DLD1 (cell line): ENCODE measurements at regions not wholly inside any gene's neighbourhood (a gene's known extent, or its start where the extent isn't known, plus 50 kb on each side); places are given as distances from the start of the nearest gene placed in this dataset.
"Not testable (repeated sequence)": the region's sequence is repeated elsewhere in the genome, so short reads cannot be mapped to it uniquely, and the experiment has no call there.

Experiments used
- in situ Hi-C: cut with HindIII; loops from 2 replicates; pipeline ENCODE4 v1.10.0; 2017; ENCODE audit warnings: low sequenced_read_pairs

GRCh38 chr5:155827508-155827815 is 499.5 kb upstream of the SGCD start:
- in situ Hi-C loops = not testable (repeated sequence)

- in situ Hi-C loops = no loop called here
Observed at GRCh38 chr5:155827949-155828348, 499.0 kb upstream of the SGCD start.

GRCh38 chr5:155831491-155831890 is 495.5 kb upstream of the SGCD start:
- in situ Hi-C loops = no loop called here

GRCh38 chr5:155833287-155833686 is 493.7 kb upstream of the SGCD start:
- in situ Hi-C loops = no loop called here

- in situ Hi-C loops = no loop called here
Observed at GRCh38 chr5:155834271-155834975, 492.5 kb upstream of the SGCD start.

DNA sequence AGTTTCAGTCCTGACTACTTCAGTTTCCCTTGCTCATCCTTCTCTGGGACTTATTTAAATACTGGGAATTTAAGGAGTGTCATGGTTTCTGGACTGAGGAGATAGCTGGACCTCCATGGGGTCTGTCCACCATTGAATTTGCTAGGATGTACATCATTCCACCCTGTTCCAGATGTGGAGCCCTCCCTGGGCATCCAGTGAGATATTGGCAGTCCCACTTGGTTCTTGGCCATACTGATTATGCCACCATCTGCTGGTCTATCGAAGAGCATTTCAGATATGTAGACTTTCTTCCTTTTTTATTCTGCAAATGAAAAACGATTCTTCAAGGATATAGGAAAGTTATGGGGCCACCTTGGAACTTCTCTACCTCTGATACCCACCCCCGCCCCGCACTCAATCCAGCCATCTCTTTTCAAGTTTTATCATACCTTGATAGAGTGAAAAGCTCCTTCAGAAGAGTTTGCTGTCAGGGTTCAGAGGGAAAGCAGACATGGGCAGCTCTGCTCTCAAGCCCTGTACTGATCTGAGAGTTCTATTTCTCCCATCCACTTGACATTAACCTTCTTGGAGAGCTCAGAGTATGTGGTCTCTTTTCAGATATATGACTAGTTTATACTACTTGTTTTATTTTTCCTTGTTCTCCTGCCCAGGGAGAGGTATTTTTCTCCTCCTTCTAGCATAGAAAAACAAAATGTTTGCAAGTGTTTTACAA is 490.7 kb upstream of the SGCD start:
- in situ Hi-C loops = no loop called here

GRCh38 chr5:155838394-155838793 is 488.6 kb upstream of the SGCD start:
- in situ Hi-C loops = no loop called here

DNA sequence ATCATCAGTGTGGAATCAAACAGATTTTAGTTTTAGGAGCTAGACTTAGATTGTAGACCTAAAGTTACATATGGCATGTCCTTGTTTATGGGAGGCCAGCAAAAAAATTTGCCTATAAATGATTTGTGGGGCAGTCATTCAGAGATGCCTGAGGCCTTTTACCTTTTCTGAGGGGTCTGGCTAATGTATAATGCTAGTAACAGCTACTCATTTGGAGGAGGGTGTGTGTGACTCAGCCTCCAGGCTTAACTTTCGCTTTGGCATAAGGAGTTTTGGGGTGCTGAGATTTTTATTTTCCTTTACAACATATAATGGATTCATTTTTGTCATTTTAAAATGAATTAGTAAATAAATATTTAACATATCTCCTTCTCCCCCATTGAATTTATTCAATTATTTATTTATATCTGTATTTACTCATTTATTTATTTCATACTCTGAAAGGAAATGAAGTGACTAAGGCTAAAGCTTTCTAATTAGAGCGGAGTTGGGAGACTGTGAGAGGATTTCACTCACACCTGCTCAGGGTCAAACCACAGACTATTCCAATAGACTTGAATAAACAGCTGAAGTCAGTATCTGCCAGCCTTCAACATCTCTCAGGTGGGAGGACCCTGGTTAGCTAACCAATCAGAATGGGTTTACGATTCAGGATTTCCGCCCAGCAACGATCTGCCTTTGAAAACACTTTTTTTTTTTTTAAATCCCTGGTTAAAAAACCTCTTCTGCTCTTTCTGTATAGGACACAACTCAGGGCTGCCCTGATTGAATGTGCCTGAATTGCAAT is 487.5 kb upstream of the SGCD start:
- in situ Hi-C loops = no loop called here

DNA sequence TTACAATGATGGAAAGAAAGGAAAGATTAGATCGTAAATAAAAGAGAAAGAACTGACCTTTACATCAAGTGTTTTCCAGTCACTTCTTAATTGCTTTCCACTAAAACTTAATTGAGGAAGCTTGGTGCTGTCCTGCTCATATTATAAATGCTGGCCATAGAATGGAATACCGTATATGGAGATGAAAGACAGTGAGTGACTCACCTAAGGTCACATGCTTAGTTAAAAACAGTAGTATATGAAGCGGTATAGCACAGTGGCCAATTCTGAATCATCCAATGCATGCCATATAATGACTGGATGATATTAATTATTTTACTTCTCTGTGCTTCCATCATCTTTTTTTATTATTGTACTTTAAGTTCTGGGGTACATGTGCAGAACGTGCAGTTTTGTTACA is 482.4 kb upstream of the SGCD start:
- in situ Hi-C loops = no loop called here

- in situ Hi-C loops = no loop called here
Observed at GRCh38 chr5:155850370-155850769, 476.6 kb upstream of the SGCD start.

GRCh38 chr5:155866971-155867370 is 460.0 kb upstream of the SGCD start:
- in situ Hi-C loops = no loop called here

DNA sequence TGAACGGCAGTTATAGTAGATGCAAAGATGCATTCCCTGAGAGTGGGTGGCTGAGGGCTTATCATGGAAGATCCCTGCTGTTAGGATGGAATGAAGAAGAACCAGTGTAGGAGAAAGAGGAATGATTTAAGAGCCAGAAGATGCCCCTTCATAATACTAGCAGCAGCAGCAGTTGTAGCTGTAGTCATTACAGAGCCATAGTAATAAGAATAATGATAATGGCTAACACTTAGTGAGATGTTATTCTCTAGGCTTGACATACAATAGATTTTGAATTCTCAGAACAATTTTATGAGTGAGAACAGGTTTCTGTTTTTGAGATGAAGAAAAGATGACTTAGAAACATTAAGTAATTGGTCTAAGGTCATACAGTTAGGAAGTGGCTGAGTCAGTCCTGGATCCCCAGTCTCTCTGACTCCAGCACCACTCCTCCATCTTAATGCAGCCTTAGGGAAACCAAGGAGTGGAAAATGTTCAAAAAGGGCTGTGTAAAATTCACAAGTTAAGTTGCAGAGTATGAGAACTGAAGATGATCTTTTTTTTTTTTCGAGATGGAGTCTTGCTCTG is 459.4 kb upstream of the SGCD start:
- in situ Hi-C loops = no loop called here

GRCh38 chr5:155870636-155871035 is 456.3 kb upstream of the SGCD start:
- in situ Hi-C loops = no loop called here

GRCh38 chr5:155871623-155872022 is 455.3 kb upstream of the SGCD start:
- in situ Hi-C loops = no loop called here

GRCh38 chr5:155872629-155873220 is 454.2 kb upstream of the SGCD start:
- in situ Hi-C loops = no loop called here

DNA sequence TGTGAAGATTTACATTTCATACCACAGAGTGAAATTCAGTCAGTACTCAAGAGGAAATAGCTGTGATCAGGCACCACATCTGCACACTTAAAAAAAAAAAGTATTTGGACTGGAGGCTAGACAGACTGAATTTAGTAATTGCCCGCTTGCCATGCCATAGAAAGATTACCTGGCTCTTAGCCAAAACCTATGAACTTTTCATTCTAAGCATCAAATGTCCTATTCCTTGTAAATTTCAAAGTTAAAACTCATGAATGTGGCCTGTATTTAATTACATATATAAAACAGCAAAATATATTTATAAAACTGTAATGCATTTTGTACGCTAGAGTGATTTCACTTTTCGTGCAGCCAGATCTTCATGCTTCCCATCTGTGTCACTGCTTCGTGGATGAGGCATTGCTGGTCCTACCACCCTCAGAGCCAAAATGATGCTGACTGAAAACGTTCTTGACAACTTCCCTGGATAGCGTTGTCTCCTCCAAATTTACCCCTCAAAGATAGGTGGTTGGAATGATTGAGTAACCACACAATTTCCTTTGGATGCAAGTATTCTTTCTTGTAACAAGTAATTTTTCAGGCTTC is 447.9 kb upstream of the SGCD start:
- in situ Hi-C loops = no loop called here

- in situ Hi-C loops = no loop called here
Observed at GRCh38 chr5:155884041-155884440, 442.9 kb upstream of the SGCD start.

DNA sequence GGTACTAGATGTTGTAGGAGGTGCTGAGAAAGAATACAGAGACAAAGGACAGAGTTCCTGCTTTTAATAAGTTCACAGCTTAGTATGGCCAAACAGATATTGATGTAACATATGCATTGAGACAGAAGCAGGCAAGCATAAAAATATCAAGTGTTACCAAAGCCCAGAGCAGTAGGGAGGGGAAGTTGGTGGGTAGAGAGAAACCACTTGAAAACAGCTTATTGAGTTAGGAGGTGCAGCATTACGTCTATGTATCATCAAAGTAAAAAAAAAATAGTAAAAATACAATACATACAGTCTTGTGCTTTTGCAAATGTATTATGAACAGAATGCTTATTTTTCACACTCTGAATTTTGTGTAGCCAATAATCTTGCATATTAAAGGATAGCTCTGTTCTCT is 441.8 kb upstream of the SGCD start:
- in situ Hi-C loops = no loop called here

DNA sequence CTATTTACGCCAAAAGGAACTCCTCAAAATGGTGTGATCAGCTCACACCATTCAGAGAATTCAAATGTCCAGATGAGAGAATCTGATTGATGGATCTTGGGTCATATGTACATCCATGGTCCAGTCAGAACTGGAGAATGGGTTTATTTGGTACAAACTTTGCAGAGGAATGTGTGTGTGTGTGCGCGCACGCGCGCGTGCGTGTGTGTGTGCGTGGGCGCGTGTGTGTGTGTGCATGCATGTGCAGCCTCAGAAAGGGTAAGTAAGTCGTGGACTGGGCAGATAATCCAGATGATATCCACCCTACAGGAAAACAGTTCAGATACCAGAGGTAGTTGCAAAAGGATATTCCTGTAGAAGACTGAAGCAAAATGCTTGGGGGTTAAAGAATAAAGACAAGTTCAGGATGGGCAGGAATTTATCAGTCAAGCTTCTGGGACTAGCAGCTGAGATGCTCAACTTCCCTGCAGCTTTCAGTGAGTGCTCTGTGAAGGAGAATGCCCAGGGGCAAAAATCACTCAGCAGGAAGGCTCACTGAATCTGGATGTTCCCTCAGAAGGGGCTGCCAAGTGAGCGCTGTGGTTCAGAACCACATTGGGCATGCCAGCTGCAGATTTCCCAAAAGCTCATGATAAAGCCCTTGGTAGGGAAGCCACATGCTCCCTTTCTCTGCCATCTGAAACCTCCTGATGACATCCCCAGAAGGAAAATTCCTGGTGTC is 440.5 kb upstream of the SGCD start:
- in situ Hi-C loops = no loop called here

- in situ Hi-C loops = no loop called here
Observed at GRCh38 chr5:155895484-155895883, 431.5 kb upstream of the SGCD start.
